ENCODE measurements at regions not wholly inside any gene's neighbourhood (a gene's known extent, or its start where the extent isn't known, plus 50 kb on each side); places are given as distances from the start of the nearest gene placed in this dataset.

DNA sequence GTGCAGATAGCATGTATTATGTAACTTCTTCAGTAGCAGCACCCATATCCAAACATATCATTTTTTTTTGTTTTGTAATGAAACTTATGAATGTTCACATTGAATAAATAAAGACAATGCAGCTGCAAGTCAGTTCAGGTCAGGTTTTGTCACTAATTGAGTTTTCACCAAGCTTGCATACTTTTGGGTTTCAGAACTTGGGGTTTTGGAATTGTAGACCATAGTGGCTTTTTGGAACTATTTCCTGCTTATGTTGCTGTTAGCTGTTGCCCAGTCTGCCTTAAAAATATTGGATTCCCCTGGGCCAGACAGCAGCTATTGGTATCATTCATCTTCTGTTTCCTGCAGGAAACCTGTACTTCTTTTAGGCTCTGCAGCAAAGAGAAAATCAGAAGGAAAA lies 113.4 kb upstream of the LIMCH1 start:
- TF ChIP-seq POLR2A (IDR thresholded peaks at IDR 0.05), result no peak
- TF ChIP-seq CTCF (IDR thresholded peaks at IDR 0.05), result no peak

All from heart left ventricle (tissue), 13 donors.